ENCODE measurements at regions not wholly inside any gene's neighbourhood (a gene's known extent, or its start where the extent isn't known, plus 50 kb on each side); places are given as distances from the start of the nearest gene placed in this dataset.

DNA sequence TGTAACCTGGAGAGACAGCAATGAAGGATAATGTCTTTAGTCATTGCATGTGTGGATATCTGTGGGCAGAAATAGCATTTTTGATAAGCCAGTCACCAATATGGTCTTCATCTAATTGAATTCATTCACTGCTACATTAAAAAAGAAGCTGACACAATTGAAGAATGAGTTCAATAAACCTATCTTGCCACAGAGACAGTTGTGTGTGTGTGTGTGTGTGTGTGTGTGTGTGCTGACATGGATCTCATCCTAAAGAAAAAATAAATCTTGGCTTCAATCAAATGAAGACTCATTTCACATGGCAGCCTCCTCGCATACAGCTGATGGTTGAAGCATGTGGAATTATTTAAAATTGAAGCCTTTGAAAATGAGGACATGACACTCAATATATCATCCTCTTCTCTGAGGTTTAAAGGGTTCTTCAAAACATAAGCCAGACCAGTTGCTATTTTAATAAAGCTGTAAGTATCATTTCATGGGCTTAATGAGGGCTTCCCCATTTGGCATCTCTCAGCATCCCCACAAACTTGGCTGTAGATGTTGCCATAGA, 118.5 kb upstream of the PTPN3 start:
- TF ChIP-seq, protein P1, sequence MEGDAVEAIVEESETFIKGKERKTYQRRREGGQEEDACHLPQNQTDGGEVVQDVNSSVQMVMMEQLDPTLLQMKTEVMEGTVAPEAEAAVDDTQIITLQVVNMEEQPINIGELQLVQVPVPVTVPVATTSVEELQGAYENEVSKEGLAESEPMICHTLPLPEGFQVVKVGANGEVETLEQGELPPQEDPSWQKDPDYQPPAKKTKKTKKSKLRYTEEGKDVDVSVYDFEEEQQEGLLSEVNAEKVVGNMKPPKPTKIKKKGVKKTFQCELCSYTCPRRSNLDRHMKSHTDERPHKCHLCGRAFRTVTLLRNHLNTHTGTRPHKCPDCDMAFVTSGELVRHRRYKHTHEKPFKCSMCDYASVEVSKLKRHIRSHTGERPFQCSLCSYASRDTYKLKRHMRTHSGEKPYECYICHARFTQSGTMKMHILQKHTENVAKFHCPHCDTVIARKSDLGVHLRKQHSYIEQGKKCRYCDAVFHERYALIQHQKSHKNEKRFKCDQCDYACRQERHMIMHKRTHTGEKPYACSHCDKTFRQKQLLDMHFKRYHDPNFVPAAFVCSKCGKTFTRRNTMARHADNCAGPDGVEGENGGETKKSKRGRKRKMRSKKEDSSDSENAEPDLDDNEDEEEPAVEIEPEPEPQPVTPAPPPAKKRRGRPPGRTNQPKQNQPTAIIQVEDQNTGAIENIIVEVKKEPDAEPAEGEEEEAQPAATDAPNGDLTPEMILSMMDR (IDR thresholded peaks at IDR 0.05) = no peak
- TF ChIP-seq POLR2A (IDR thresholded peaks at IDR 0.05) (no peak), POLR2AphosphoS5 (IDR thresholded peaks at IDR 0.05) (no peak), EP300 (IDR thresholded peaks at IDR 0.05) (no peak)
